ENCODE measurements at regions not wholly inside any gene's neighbourhood (a gene's known extent, or its start where the extent isn't known, plus 50 kb on each side); places are given as distances from the start of the nearest gene placed in this dataset.

DNA sequence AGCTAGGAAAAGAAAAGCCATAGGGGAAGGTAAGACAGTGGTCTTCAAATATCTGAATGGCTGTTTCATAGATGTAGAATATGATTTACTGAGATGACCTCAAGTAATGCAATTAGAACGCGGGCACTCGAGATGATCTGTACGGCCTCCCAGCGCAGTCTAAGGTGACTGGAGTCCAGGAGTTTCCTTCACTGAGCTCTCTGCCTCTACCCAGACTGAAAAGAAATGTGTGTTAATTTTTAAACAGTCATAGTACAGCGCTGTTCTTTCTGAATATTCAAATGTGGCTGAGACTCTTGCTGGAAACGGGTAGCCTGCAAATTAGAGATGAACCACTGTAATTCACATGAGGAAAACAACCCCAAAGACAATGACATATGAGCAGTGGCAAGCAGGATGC lies 562.4 kb upstream of the AUTS2 start (continued):
- TF ChIP-seq, protein P1, sequence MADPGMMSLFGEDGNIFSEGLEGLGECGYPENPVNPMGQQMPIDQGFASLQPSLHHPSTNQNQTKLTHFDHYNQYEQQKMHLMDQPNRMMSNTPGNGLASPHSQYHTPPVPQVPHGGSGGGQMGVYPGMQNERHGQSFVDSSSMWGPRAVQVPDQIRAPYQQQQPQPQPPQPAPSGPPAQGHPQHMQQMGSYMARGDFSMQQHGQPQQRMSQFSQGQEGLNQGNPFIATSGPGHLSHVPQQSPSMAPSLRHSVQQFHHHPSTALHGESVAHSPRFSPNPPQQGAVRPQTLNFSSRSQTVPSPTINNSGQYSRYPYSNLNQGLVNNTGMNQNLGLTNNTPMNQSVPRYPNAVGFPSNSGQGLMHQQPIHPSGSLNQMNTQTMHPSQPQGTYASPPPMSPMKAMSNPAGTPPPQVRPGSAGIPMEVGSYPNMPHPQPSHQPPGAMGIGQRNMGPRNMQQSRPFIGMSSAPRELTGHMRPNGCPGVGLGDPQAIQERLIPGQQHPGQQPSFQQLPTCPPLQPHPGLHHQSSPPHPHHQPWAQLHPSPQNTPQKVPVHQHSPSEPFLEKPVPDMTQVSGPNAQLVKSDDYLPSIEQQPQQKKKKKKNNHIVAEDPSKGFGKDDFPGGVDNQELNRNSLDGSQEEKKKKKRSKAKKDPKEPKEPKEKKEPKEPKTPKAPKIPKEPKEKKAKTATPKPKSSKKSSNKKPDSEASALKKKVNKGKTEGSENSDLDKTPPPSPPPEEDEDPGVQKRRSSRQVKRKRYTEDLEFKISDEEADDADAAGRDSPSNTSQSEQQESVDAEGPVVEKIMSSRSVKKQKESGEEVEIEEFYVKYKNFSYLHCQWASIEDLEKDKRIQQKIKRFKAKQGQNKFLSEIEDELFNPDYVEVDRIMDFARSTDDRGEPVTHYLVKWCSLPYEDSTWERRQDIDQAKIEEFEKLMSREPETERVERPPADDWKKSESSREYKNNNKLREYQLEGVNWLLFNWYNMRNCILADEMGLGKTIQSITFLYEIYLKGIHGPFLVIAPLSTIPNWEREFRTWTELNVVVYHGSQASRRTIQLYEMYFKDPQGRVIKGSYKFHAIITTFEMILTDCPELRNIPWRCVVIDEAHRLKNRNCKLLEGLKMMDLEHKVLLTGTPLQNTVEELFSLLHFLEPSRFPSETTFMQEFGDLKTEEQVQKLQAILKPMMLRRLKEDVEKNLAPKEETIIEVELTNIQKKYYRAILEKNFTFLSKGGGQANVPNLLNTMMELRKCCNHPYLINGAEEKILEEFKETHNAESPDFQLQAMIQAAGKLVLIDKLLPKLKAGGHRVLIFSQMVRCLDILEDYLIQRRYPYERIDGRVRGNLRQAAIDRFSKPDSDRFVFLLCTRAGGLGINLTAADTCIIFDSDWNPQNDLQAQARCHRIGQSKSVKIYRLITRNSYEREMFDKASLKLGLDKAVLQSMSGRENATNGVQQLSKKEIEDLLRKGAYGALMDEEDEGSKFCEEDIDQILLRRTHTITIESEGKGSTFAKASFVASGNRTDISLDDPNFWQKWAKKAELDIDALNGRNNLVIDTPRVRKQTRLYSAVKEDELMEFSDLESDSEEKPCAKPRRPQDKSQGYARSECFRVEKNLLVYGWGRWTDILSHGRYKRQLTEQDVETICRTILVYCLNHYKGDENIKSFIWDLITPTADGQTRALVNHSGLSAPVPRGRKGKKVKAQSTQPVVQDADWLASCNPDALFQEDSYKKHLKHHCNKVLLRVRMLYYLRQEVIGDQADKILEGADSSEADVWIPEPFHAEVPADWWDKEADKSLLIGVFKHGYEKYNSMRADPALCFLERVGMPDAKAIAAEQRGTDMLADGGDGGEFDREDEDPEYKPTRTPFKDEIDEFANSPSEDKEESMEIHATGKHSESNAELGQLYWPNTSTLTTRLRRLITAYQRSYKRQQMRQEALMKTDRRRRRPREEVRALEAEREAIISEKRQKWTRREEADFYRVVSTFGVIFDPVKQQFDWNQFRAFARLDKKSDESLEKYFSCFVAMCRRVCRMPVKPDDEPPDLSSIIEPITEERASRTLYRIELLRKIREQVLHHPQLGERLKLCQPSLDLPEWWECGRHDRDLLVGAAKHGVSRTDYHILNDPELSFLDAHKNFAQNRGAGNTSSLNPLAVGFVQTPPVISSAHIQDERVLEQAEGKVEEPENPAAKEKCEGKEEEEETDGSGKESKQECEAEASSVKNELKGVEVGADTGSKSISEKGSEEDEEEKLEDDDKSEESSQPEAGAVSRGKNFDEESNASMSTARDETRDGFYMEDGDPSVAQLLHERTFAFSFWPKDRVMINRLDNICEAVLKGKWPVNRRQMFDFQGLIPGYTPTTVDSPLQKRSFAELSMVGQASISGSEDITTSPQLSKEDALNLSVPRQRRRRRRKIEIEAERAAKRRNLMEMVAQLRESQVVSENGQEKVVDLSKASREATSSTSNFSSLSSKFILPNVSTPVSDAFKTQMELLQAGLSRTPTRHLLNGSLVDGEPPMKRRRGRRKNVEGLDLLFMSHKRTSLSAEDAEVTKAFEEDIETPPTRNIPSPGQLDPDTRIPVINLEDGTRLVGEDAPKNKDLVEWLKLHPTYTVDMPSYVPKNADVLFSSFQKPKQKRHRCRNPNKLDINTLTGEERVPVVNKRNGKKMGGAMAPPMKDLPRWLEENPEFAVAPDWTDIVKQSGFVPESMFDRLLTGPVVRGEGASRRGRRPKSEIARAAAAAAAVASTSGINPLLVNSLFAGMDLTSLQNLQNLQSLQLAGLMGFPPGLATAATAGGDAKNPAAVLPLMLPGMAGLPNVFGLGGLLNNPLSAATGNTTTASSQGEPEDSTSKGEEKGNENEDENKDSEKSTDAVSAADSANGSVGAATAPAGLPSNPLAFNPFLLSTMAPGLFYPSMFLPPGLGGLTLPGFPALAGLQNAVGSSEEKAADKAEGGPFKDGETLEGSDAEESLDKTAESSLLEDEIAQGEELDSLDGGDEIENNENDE (IDR thresholded peaks at IDR 0.05; ENCODE audit: insufficient replicate concordance, low read length): no peak
- TF ChIP-seq, protein P2, sequence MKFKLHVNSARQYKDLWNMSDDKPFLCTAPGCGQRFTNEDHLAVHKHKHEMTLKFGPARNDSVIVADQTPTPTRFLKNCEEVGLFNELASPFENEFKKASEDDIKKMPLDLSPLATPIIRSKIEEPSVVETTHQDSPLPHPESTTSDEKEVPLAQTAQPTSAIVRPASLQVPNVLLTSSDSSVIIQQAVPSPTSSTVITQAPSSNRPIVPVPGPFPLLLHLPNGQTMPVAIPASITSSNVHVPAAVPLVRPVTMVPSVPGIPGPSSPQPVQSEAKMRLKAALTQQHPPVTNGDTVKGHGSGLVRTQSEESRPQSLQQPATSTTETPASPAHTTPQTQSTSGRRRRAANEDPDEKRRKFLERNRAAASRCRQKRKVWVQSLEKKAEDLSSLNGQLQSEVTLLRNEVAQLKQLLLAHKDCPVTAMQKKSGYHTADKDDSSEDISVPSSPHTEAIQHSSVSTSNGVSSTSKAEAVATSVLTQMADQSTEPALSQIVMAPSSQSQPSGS (IDR thresholded peaks at IDR 0.05; ENCODE audit: low read length): no peak
- TF ChIP-seq SP2 (IDR thresholded peaks at IDR 0.05; ENCODE audit: low read length) (no peak), YY1 (IDR thresholded peaks at IDR 0.05; ENCODE audit: low read depth, low read length) (no peak), SIRT6 (IDR thresholded peaks at IDR 0.05; ENCODE audit: low read length) (no peak), POU5F1 (IDR thresholded peaks at IDR 0.05; ENCODE audit: low read depth, low read length) (no peak), POLR2AphosphoS5 (IDR thresholded peaks at IDR 0.05; ENCODE audit: low read depth, low read length) (no peak), ASH2L (IDR thresholded peaks at IDR 0.05; ENCODE audit: low read length) (no peak), SP4 (IDR thresholded peaks at IDR 0.05; ENCODE audit: low read length) (no peak)
- TF ChIP-seq, protein P3, sequence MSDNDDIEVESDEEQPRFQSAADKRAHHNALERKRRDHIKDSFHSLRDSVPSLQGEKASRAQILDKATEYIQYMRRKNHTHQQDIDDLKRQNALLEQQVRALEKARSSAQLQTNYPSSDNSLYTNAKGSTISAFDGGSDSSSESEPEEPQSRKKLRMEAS (IDR thresholded peaks at IDR 0.05): no peak
- TF ChIP-seq, protein P4, sequence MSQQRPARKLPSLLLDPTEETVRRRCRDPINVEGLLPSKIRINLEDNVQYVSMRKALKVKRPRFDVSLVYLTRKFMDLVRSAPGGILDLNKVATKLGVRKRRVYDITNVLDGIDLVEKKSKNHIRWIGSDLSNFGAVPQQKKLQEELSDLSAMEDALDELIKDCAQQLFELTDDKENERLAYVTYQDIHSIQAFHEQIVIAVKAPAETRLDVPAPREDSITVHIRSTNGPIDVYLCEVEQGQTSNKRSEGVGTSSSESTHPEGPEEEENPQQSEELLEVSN (IDR thresholded peaks at IDR 0.05): no peak

Data from H1 (cell line).